CD4-positive, CD25-positive, alpha-beta regulatory T cell (primary cell): ENCODE measurements at regions not wholly inside any gene's neighbourhood (a gene's known extent, or its start where the extent isn't known, plus 50 kb on each side); places are given as distances from the start of the nearest gene placed in this dataset.

Experiments
- ATAC-seq, 2 donors: fragments of 150-1000 bp; cut with Tn5 transposase; one replicate each; pipeline ENCODE4 v1.10.0; 2021; ENCODE audit warnings: low read depth in 2 of 2, moderate number of reproducible peaks in 2 of 2, moderate library complexity in 1 of 2
- DNase-seq, 3 donors: peaks; one replicate each; pipeline versions ENCODE4 v3.0.0 to v3.0.0-alpha.2; 2012 to 2022; ENCODE audit warnings: mixed read lengths in 1 of 3
- H3K27ac ChIP-seq: one replicate; pipeline ENCODE4 v1.7.0; 2013; ENCODE audit warnings: mild to moderate bottlenecking, low read length; ENCODE audit not compliant: insufficient read depth, poor library complexity, severe bottlenecking
- H3K27me3 ChIP-seq: one replicate; pipeline ENCODE4 v1.7.0; 2013; ENCODE audit warnings: low read length; ENCODE audit not compliant: control insufficient read depth, insufficient read depth
- H3K36me3 ChIP-seq: one replicate; pipeline ENCODE4 v1.7.0; 2013; ENCODE audit warnings: mild to moderate bottlenecking, low read length, moderate library complexity; ENCODE audit not compliant: control insufficient read depth, insufficient read depth
- H3K4me1 ChIP-seq: 2 replicates; pipeline ENCODE4 v1.7.0; 2013; ENCODE audit warnings: mild to moderate bottlenecking, low read length; ENCODE audit not compliant: insufficient read depth, control insufficient read depth, poor library complexity, severe bottlenecking
- H3K4me3 ChIP-seq: one replicate; pipeline ENCODE4 v1.7.0; 2013; ENCODE audit warnings: low read depth, mild to moderate bottlenecking, low read length, moderate library complexity
- H3K9me3 ChIP-seq, 2 experiments: 1 replicate in 1 of 2; 2 replicates in 1 of 2; pipeline ENCODE4 v1.7.0; 2013; ENCODE audit warnings: low read length in 2 of 2, mild to moderate bottlenecking in 1 of 2, moderate library complexity in 1 of 2; ENCODE audit not compliant: control insufficient read depth in 2 of 2
- H3K27ac Mint-ChIP-seq, 3 donors: one replicate each; pipeline ENCODE4 v1.8.0; 2020 to 2022; ENCODE audit warnings: mild to moderate bottlenecking in 3 of 3, mixed read lengths in 3 of 3, moderate library complexity in 2 of 3
- H3K27me3 Mint-ChIP-seq: one replicate; pipeline ENCODE4 v1.8.0; 2022; ENCODE audit warnings: mild to moderate bottlenecking, mixed read lengths
- H3K36me3 Mint-ChIP-seq: one replicate; pipeline ENCODE4 v1.8.0; 2020; ENCODE audit warnings: mixed read lengths
- H3K4me1 Mint-ChIP-seq, 4 donors: one replicate each; pipeline ENCODE4 v1.8.0; 2020 to 2022; ENCODE audit warnings: mixed read lengths in 4 of 4, mild to moderate bottlenecking in 1 of 4
- H3K4me3 Mint-ChIP-seq, 4 donors: one replicate each; pipeline ENCODE4 v1.8.0; 2020 to 2022; ENCODE audit warnings: mild to moderate bottlenecking in 4 of 4, mixed read lengths in 4 of 4, moderate library complexity in 3 of 4
- H3K9me3 Mint-ChIP-seq, 7 donors: one replicate each; pipeline ENCODE4 v1.8.0; 2020 to 2022; ENCODE audit warnings: mixed read lengths in 7 of 7, mild to moderate bottlenecking in 3 of 7, moderate library complexity in 2 of 7

- Mint-ChIP-seq H3K4me3 (no peak overlapping the region), H3K27ac (no peak overlapping the region), H3K27me3 (no peaks in the 10 kb centered on the region), H3K36me3 (no peaks in the 10 kb centered on the region), H3K4me1 (no peaks in the 10 kb centered on the region), H3K9me3 (peaks cover 0 to 4% (median 0%) of the 10 kb centered on the region in 7 donors)
- Histone ChIP-seq H3K4me1 (no peaks in the 10 kb centered on the region), H3K4me3 (no peak overlapping the region), H3K27me3 (no peaks in the 10 kb centered on the region), H3K36me3 (no peaks in the 10 kb centered on the region), H3K9me3 (no peaks in the 10 kb centered on the region), H3K27ac (no peak overlapping the region)
- ATAC-seq: no peak
- no peak for DNase-seq
These were observed 557.2 kb downstream of the CPS1 start for GRCh38 chr2:211113334-211114175.

GRCh38 chr2:211114826-211115455, 558.5 kb downstream of the CPS1 start:
- Histone ChIP-seq H3K4me1 (no peaks in the 10 kb centered on the region), H3K27me3 (no peaks in the 10 kb centered on the region), H3K27ac (no peak overlapping the region), H3K36me3 (no peaks in the 10 kb centered on the region), H3K4me3 (no peak overlapping the region), H3K9me3 (no peaks in the 10 kb centered on the region)
- H3K9me3 Mint-ChIP-seq: peaks cover 0 to 4% (median 0%) of the 10 kb centered on the region in 7 donors
- DNase-seq (no peak), ATAC-seq (no peak)
- no peak overlapping the region for H3K27ac Mint-ChIP-seq
- H3K4me1 Mint-ChIP-seq: no peaks in the 10 kb centered on the region
- no peaks in the 10 kb centered on the region for H3K27me3 Mint-ChIP-seq
- H3K4me3 Mint-ChIP-seq: no peak overlapping the region
- no peaks in the 10 kb centered on the region for H3K36me3 Mint-ChIP-seq

- Histone ChIP-seq H3K9me3 (no peaks in the 10 kb centered on the region), H3K27me3 (no peaks in the 10 kb centered on the region), H3K4me3 (no peak overlapping the region), H3K4me1 (no peaks in the 10 kb centered on the region), H3K36me3 (no peaks in the 10 kb centered on the region), H3K27ac (no peak overlapping the region)
- no peak for DNase-seq
- Mint-ChIP-seq H3K9me3 (peaks cover 0 to 1% (median 0%) of the 10 kb centered on the region in 7 donors), H3K27ac (no peak overlapping the region), H3K36me3 (no peaks in the 10 kb centered on the region), H3K4me1 (no peaks in the 10 kb centered on the region), H3K4me3 (no peak overlapping the region), H3K27me3 (no peaks in the 10 kb centered on the region)
- ATAC-seq: no peak
These were observed 560.6 kb downstream of the CPS1 start for GRCh38 chr2:211117026-211117425.

GRCh38 chr2:211126256-211126655, 569.9 kb downstream of the CPS1 start:
- H3K9me3 Mint-ChIP-seq: peaks cover 0 to 3% (median 1%) of the 10 kb centered on the region in 7 donors
- no peak overlapping the region for H3K4me3 Mint-ChIP-seq
- no peaks in the 10 kb centered on the region for H3K36me3 ChIP-seq
- ATAC-seq (no peak), DNase-seq (no peak)
- no peaks in the 10 kb centered on the region for H3K4me1 ChIP-seq
- H3K27me3 Mint-ChIP-seq: no peaks in the 10 kb centered on the region
- no peak overlapping the region for H3K4me3 ChIP-seq
- no peaks in the 10 kb centered on the region for H3K9me3 ChIP-seq
- H3K36me3 Mint-ChIP-seq: no peaks in the 10 kb centered on the region
- no peaks in the 10 kb centered on the region for H3K27me3 ChIP-seq
- no peak overlapping the region for H3K27ac ChIP-seq
- no peak overlapping the region for H3K27ac Mint-ChIP-seq
- H3K4me1 Mint-ChIP-seq: no peaks in the 10 kb centered on the region

- no peak overlapping the region for H3K4me3 Mint-ChIP-seq
- no peaks in the 10 kb centered on the region for H3K4me1 Mint-ChIP-seq
- Histone ChIP-seq H3K9me3 (no peaks in the 10 kb centered on the region), H3K4me1 (no peaks in the 10 kb centered on the region), H3K27ac (no peak overlapping the region), H3K27me3 (no peaks in the 10 kb centered on the region), H3K4me3 (no peak overlapping the region), H3K36me3 (no peaks in the 10 kb centered on the region)
- DNase-seq (no peak), ATAC-seq (no peak)
- H3K27me3 Mint-ChIP-seq: no peaks in the 10 kb centered on the region
- H3K9me3 Mint-ChIP-seq: peaks cover 0 to 3% (median 1%) of the 10 kb centered on the region in 7 donors
- no peak overlapping the region for H3K27ac Mint-ChIP-seq
- H3K36me3 Mint-ChIP-seq: no peaks in the 10 kb centered on the region
These were observed 571.1 kb downstream of the CPS1 start for GRCh38 chr2:211127501-211127900.

GRCh38 chr2:211128287-211128686, 571.9 kb downstream of the CPS1 start:
- no peak for DNase-seq
- H3K4me3 ChIP-seq: no peak overlapping the region
- Mint-ChIP-seq H3K4me1 (no peaks in the 10 kb centered on the region), H3K4me3 (no peak overlapping the region), H3K27ac (no peak overlapping the region), H3K36me3 (no peaks in the 10 kb centered on the region), H3K27me3 (no peaks in the 10 kb centered on the region), H3K9me3 (peaks cover 0 to 4% (median 1%) of the 10 kb centered on the region in 7 donors)
- H3K9me3 ChIP-seq: no peaks in the 10 kb centered on the region
- H3K36me3 ChIP-seq: no peaks in the 10 kb centered on the region
- no peak for ATAC-seq
- no peaks in the 10 kb centered on the region for H3K27me3 ChIP-seq
- no peaks in the 10 kb centered on the region for H3K4me1 ChIP-seq
- H3K27ac ChIP-seq: no peak overlapping the region

GRCh38 chr2:211129798-211130197, 573.4 kb downstream of the CPS1 start:
- no peak for ATAC-seq
- no peaks in the 10 kb centered on the region for H3K36me3 Mint-ChIP-seq
- Histone ChIP-seq H3K9me3 (no peaks in the 10 kb centered on the region), H3K4me1 (no peaks in the 10 kb centered on the region), H3K27me3 (no peaks in the 10 kb centered on the region), H3K4me3 (no peak overlapping the region), H3K36me3 (no peaks in the 10 kb centered on the region), H3K27ac (no peak overlapping the region)
- H3K4me3 Mint-ChIP-seq: no peak overlapping the region
- no peak overlapping the region for H3K27ac Mint-ChIP-seq
- peaks cover 0 to 6% (median 1%) of the 10 kb centered on the region in 7 donors for H3K9me3 Mint-ChIP-seq
- no peaks in the 10 kb centered on the region for H3K4me1 Mint-ChIP-seq
- DNase-seq: no peak
- H3K27me3 Mint-ChIP-seq: no peaks in the 10 kb centered on the region

- Histone ChIP-seq H3K27me3 (no peaks in the 10 kb centered on the region), H3K36me3 (no peaks in the 10 kb centered on the region), H3K27ac (no peak overlapping the region), H3K4me1 (no peaks in the 10 kb centered on the region), H3K9me3 (no peaks in the 10 kb centered on the region), H3K4me3 (no peak overlapping the region)
- no peak overlapping the region for H3K4me3 Mint-ChIP-seq
- peaks cover 0 to 6% (median 2%) of the 10 kb centered on the region in 7 donors for H3K9me3 Mint-ChIP-seq
- DNase-seq (no peak), ATAC-seq (no peak)
- H3K4me1 Mint-ChIP-seq: no peaks in the 10 kb centered on the region
- no peak overlapping the region for H3K27ac Mint-ChIP-seq
- H3K36me3 Mint-ChIP-seq: no peaks in the 10 kb centered on the region
- no peaks in the 10 kb centered on the region for H3K27me3 Mint-ChIP-seq
These were observed 575.6 kb downstream of the CPS1 start for GRCh38 chr2:211132046-211132445.
